Mesodermal cell (in vitro differentiated cells): ENCODE measurements at regions not wholly inside any gene's neighbourhood (a gene's known extent, or its start where the extent isn't known, plus 50 kb on each side); places are given as distances from the start of the nearest gene placed in this dataset.
"Not testable (repeated sequence)": the region's sequence is repeated elsewhere in the genome, so short reads cannot be mapped to it uniquely, and the experiment has no call there.

Experiments used
- H3K27ac ChIP-seq: 2 replicates; pipeline ENCODE4 v1.7.0; 2013; ENCODE audit warnings: mild to moderate bottlenecking, low read depth, low read length, moderate library complexity; ENCODE audit not compliant: severe bottlenecking
- H3K36me3 ChIP-seq: 2 replicates; pipeline ENCODE4 v1.7.1; 2013; ENCODE audit warnings: mild to moderate bottlenecking, low read length, moderate library complexity; ENCODE audit not compliant: control insufficient read depth, insufficient read depth
- H3K4me1 ChIP-seq: one replicate; pipeline ENCODE4 v1.7.1; 2013; ENCODE audit warnings: mild to moderate bottlenecking, low read length; ENCODE audit not compliant: insufficient read depth, control insufficient read depth, poor library complexity, severe bottlenecking
- H3K4me3 ChIP-seq: 2 replicates; pipeline ENCODE4 v1.7.0; 2013; ENCODE audit warnings: low read length, control low read depth, mild to moderate bottlenecking; ENCODE audit not compliant: insufficient read depth, poor library complexity, severe bottlenecking; ENCODE audit errors: extremely low read depth
- H3K9me3 ChIP-seq: 2 replicates; pipeline ENCODE4 v1.7.1; 2013; ENCODE audit warnings: mild to moderate bottlenecking, low read length, moderate library complexity; ENCODE audit not compliant: control insufficient read depth
- WGBS, 2 experiments: methylation state at CpG; one replicate each; pipeline ENCODE4 v1.1.5; 2013; ENCODE audit warnings: missing lambda C conversion rate in 2 of 2; ENCODE audit not compliant: insufficient coverage in 2 of 2; 5-methylcytosine and 5-hydroxymethylcytosine counted together

DNA sequence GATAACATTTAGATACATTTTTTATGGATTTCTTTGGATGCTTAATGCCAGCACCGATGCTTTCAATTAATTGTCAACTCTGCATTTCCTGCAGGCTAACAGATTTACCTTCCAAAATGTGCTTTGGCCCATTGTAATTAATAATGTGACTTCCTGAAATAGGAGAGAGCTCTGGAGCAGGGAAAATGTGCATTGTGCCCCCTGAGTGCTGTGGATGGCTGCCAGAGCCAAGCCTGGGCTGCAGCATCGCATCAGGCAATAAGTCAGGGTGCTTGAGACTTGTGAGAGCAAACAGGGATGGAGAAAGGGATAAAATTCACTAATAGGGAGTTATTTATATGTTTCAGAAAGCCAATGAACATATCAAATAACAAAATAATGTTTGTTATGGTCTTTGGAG, 133.8 kb downstream of the MOBP start:
- no peak overlapping the region for H3K4me3 ChIP-seq
- no peaks in the 10 kb centered on the region for H3K36me3 ChIP-seq
- WGBS, 2 experiments = 100% methylated on average over 1 of the region's 2 CpGs
- H3K27ac ChIP-seq = no peak overlapping the region
- no peaks in the 10 kb centered on the region for H3K4me1 ChIP-seq
- peaks cover under 1% of the 10 kb centered on the region for H3K9me3 ChIP-seq

DNA sequence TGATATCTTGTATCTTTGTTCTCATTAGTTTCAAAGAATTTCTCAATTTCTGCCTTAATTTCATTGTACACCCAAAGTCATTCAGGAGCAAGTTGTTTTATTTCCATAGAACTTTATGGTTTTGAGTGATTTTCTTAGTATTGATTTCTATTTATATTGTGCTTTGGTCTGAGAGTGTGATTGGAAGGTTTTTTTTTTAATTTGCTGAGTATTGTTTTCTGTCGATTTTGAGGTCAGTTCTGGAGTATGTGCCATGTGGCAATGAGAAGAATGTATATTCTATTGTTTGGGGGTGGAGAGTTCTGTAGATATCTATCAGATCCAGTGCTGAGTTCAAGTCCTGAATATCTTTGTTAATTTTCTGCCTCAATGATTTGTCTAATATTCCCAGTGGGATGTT, 138.4 kb downstream of the MOBP start:
- Histone ChIP-seq H3K27ac (no peak overlapping the region), H3K9me3 (peaks cover 3% of the 10 kb centered on the region), H3K4me1 (no peaks in the 10 kb centered on the region), H3K4me3 (no peak overlapping the region), H3K36me3 (no peaks in the 10 kb centered on the region)
- 80 to 100% methylated on average over 1 of the region's 1 CpG for WGBS, 2 experiments

- Histone ChIP-seq H3K36me3 (no peaks in the 10 kb centered on the region), H3K9me3 (peaks cover 4% of the 10 kb centered on the region), H3K4me3 (no peak overlapping the region), H3K27ac (no peak overlapping the region), H3K4me1 (no peaks in the 10 kb centered on the region)
- WGBS, 2 experiments = no CpG with 5 or more reads among the region's 1 CpG
Measured at GRCh38 chr3:39626198-39626597, 158.7 kb downstream of the MOBP start.

DNA sequence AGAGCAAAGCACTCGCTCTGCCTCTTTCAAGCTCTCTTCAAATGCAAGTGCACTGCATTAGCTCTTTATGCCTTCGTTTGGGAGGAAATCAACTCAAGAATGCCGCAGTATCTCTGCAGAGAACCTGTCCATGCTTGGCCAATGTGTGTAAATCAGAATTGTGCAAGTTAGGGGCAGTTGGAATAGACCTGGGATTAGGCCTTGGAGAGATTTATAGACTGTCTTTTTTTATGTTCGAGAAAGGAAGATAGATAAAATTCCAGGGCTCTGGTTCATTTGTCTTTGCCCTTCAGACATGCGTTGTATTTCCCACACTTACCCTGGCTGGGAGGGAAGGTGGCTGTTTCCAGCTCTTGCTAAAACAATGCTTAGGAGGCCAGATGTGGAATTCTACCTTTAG, 163.7 kb downstream of the MOBP start:
- no peak overlapping the region for H3K27ac ChIP-seq
- 86 to 91% methylated on average over 3 to 4 of the region's 5 CpGs for WGBS, 2 experiments
- H3K4me3 ChIP-seq = no peak overlapping the region
- H3K4me1 ChIP-seq = no peaks in the 10 kb centered on the region
- no peaks in the 10 kb centered on the region for H3K36me3 ChIP-seq
- H3K9me3 ChIP-seq = no peaks in the 10 kb centered on the region

DNA sequence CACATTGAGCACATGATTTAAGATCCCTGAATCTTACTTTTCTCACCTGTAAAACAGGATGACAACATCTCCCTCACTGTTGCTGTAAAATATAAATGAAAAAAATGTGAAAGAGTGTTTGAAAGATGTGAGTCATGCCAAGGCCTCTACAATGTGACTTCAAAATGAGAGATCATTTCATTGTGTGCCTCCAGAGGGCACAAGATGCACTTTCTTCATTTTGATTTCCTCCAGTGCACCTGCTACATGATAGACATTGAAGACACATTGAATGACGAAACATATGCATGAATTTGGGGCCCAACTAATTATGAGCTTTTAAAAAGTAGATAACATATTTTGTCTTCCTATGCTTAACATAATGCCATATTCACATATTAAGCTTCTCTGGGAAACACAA, 170.3 kb downstream of the MOBP start:
- H3K27ac ChIP-seq = no peak overlapping the region
- peaks cover 15% of the 10 kb centered on the region for H3K4me1 ChIP-seq
- H3K4me3 ChIP-seq = no peak overlapping the region
- no peaks in the 10 kb centered on the region for H3K36me3 ChIP-seq
- WGBS, 2 experiments = 100% methylated on average over 1 of the region's 1 CpG; no CpG with 5 or more reads in 1 of the 2 experiments
- H3K9me3 ChIP-seq = no peaks in the 10 kb centered on the region

- H3K4me3 ChIP-seq = no peak overlapping the region
- H3K36me3 ChIP-seq = no peaks in the 10 kb centered on the region
- peak overlapping the region; percentile 41 for H3K27ac ChIP-seq
- no peaks in the 10 kb centered on the region for H3K9me3 ChIP-seq
- H3K4me1 ChIP-seq = peaks cover 15% of the 10 kb centered on the region
- WGBS, 2 experiments = 90 to 100% methylated on average over 1 to 2 of the region's 6 CpGs
Measured at GRCh38 chr3:39638301-39638700, 170.8 kb downstream of the MOBP start.

- Histone ChIP-seq H3K9me3 (no peaks in the 10 kb centered on the region), H3K4me1 (peaks cover 15% of the 10 kb centered on the region), H3K4me3 (no peak overlapping the region), H3K36me3 (no peaks in the 10 kb centered on the region), H3K27ac (peak overlapping the region; percentile 93)
- WGBS, 2 experiments = 60 to 100% methylated on average over 1 of the region's 5 CpGs
Measured at GRCh38 chr3:39639344-39640236, 169.8 kb upstream of the MYRIP start.

GRCh38 chr3:39641274-39641673, 168.1 kb upstream of the MYRIP start:
- Histone ChIP-seq H3K36me3 (no peaks in the 10 kb centered on the region), H3K4me3 (no peak overlapping the region), H3K4me1 (peaks cover 15% of the 10 kb centered on the region), H3K27ac (no peak overlapping the region), H3K9me3 (no peaks in the 10 kb centered on the region)
- 80 to 83% methylated on average over 1 of the region's 4 CpGs for WGBS, 2 experiments

DNA sequence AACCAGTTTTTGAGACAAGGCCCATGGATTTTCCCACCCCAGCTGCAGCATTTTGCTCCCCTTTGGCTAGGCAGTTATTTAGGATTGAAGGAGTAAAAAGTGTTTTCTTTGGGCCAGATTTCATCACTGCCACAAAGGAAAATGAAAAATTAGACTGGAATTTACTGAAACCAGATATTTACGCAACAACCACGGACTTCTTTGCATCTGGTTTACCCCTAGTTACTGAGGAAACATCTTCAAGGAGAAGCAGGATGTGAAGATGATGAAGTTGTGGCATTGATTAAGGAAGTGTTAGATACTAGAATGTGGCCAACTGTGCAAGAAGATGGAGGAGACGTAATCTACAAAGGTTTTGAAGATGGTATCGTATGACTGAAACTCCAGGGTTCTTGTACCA, 165.2 kb upstream of the MYRIP start:
- Histone ChIP-seq H3K9me3 (no peaks in the 10 kb centered on the region), H3K27ac (no peak overlapping the region), H3K36me3 (no peaks in the 10 kb centered on the region), H3K4me3 (no peak overlapping the region), H3K4me1 (peaks cover 4% of the 10 kb centered on the region)
- 83 to 98% methylated on average over 4 of the region's 4 CpGs for WGBS, 2 experiments

DNA sequence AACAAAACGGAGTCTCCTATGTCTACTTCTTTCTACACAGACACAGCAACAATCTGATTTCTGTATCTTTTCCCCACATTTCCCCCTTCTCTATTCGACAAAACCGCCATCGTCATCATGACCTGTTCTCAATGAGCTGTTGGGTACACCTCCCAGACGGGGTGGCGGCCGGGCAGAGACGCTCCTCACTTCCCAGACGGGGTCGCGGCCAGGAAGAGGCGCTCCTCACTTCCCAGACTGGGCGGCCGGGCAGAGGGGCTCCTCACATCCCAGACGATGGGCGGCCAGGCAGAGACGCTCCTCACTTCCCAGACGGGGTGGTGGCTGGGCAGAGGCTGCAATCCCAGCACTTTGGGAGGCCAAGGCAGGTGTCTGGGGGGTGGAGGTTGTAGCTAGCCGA, 158.2 kb upstream of the MYRIP start:
- not testable (repeated sequence) for H3K4me1 ChIP-seq, H3K36me3 ChIP-seq
- WGBS, 2 experiments = 84 to 98% methylated on average over 8 to 11 of the region's 19 CpGs

DNA sequence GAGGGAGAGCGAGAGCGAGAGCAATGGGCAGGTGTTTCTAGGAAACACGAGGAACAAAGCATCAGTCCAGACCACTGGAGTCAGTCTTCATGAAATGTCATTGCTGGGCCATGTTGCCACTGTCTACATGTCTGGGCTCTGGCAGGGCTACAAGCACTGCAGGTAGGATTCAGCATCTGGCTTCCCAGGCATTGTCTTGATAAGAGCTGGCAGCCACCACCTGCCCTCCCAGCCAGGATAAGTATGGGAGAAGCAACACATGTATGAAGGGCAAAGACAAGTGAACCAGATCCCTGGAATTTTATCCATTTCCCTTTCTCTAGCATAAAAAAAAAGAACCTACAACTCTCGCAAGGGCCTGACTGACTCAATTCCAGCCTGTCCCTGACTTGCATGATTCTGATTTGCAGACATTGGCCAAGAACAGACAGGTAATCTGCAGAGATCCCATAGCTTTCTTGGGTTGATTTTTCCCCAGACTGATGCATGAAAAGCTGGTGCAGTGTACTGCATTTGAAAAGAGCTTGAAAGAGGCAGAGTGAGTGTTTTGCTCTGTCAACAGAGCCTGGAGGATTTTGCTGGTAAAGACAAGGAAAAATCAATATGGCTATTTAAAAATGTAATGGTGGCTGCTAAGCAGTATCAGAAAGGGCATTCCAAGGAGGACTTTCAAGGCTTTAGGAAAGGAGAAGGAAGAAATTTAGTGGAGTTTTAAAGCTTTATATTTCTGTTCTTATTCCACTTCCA, 157.2 kb upstream of the MYRIP start:
- Histone ChIP-seq H3K4me3 (no peak overlapping the region), H3K36me3 (no peaks in the 10 kb centered on the region), H3K27ac (no peak overlapping the region), H3K9me3 (no peaks in the 10 kb centered on the region), H3K4me1 (no peaks in the 10 kb centered on the region)
- 89 to 98% methylated on average over 3 of the region's 4 CpGs for WGBS, 2 experiments

More for the DNA sequence above, 158.2 kb upstream of the MYRIP start:
- not testable (repeated sequence) for H3K9me3 ChIP-seq, H3K27ac ChIP-seq, H3K4me3 ChIP-seq
